MM.1S (cell line): ENCODE measurements at regions not wholly inside any gene's neighbourhood (a gene's known extent, or its start where the extent isn't known, plus 50 kb on each side); places are given as distances from the start of the nearest gene placed in this dataset.

Experiments used
- DNase-seq: peaks from one replicate; pipeline ENCODE4 v3.0.0-alpha.2; 2015
- H2AFZ ChIP-seq: fragments of 300-600 bp; sonication (generic); 2 replicates; pipeline ENCODE4 v1.6.0; 2016; ENCODE audit warnings: antibody characterized with exemption, low read length
- H3F3A ChIP-seq: fragments of 300-600 bp; sonication (generic); 2 replicates; pipeline ENCODE4 v1.6.1; 2016; ENCODE audit warnings: mild to moderate bottlenecking, antibody characterized with exemption, low read length, moderate library complexity, mixed read lengths; ENCODE audit not compliant: insufficient read depth
- H3K27ac ChIP-seq: fragments of 300-600 bp; sonication (generic); 2 replicates; pipeline ENCODE4 v1.5.1; 2016; ENCODE audit warnings: mild to moderate bottlenecking, low read length
- H3K27me3 ChIP-seq: fragments of 300-600 bp; sonication (generic); replicated peaks from 2 replicates; pipeline ENCODE4 v1.6.0; 2016; ENCODE audit warnings: low read length; ENCODE audit not compliant: insufficient read depth
- H3K36me3 ChIP-seq: fragments of 300-600 bp; sonication (generic); replicated peaks from 2 replicates; pipeline ENCODE4 v1.6.1; 2016; ENCODE audit warnings: mild to moderate bottlenecking, low read length, mixed read lengths; ENCODE audit not compliant: insufficient read depth
- H3K4me1 ChIP-seq: fragments of 300-600 bp; sonication (generic); 2 replicates; pipeline ENCODE4 v1.6.1; 2016; ENCODE audit warnings: low read length, mixed read lengths
- H3K4me2 ChIP-seq: fragments of 300-600 bp; sonication (generic); 2 replicates; pipeline ENCODE4 v1.6.0; 2016; ENCODE audit warnings: low read depth, low read length
- H3K4me3 ChIP-seq: fragments of 300-600 bp; sonication (generic); 2 replicates; pipeline ENCODE4 v1.5.1; 2016; ENCODE audit warnings: low read length, mixed read lengths
- H3K79me2 ChIP-seq: fragments of 300-600 bp; sonication (generic); 2 replicates; pipeline ENCODE4 v1.6.1; 2016; ENCODE audit warnings: mixed run types, low read length, mixed read lengths
- H3K9ac ChIP-seq: fragments of 300-600 bp; sonication (generic); 2 replicates; pipeline ENCODE4 v1.6.1; 2016; ENCODE audit warnings: low read length, mixed read lengths
- H3K9me2 ChIP-seq: fragments of 300-600 bp; sonication (generic); replicated peaks from 2 replicates; pipeline ENCODE4 v1.6.1; 2016; ENCODE audit warnings: mild to moderate bottlenecking, low read length, mixed read lengths; ENCODE audit not compliant: insufficient read depth
- H3K9me3 ChIP-seq: fragments of 300-600 bp; sonication (generic); replicated peaks from 2 replicates; pipeline ENCODE4 v1.6.1; 2016; ENCODE audit warnings: mild to moderate bottlenecking, low read length, mixed read lengths; ENCODE audit not compliant: insufficient read depth
- H4K20me1 ChIP-seq: fragments of 300-600 bp; sonication (generic); 2 replicates; pipeline ENCODE4 v1.6.1; 2016; ENCODE audit warnings: mild to moderate bottlenecking, low read length, moderate library complexity, mixed read lengths; ENCODE audit not compliant: insufficient read depth
- EZH2 ChIP-seq: fragments of 300-600 bp; sonication (generic); optimal IDR thresholded peaks from 2 replicates; pipeline ENCODE3; 2017; ENCODE audit warnings: low read depth, mild to moderate bottlenecking, antibody characterized with exemption, low read length, mixed read lengths
- EZH2phosphoT487 ChIP-seq: fragments of 300-600 bp; sonication (generic); IDR thresholded peaks from 2 replicates; pipeline ENCODE4 v1.6.1; 2018; ENCODE audit warnings: antibody characterized with exemption, low read length
- TF ChIP-seq, protein P1 (sequence below): fragments of 300-600 bp; sonication (generic); IDR thresholded peaks from 2 replicates; pipeline ENCODE4 v1.5.1; 2016; ENCODE audit warnings: antibody characterized with exemption, low read length, mixed read lengths

DNA sequence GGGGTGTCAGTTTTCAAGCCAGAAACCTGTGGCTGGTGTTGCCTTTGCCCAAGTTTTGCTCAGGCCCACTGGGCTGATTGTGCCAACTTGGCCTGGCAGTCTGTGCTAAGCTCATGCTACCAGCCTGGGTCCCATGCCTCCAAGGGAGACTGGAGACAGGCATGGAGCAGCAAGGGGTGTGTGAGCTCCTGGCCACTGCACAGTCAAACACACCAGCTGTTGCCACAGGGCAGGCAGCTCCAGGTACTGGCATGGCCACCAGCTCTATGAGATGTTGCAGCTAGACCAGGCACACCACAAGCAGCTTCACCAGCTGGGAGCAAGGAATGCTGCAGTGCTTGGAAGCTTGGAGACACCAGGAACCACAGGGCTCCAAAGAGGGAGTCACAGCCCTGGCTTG is 638.8 kb downstream of the PLOD2 start:
- Histone ChIP-seq H4K20me1 (no peaks in the 10 kb centered on the region), H3K36me3 (no peaks in the 10 kb centered on the region), H3K27me3 (no peaks in the 10 kb centered on the region), H3F3A (no peaks in the 10 kb centered on the region), H3K9me2 (no peaks in the 10 kb centered on the region), H2AFZ (no peak overlapping the region), H3K79me2 (no peaks in the 10 kb centered on the region), H3K9me3 (no peaks in the 10 kb centered on the region), H3K4me3 (no peak overlapping the region), H3K9ac (no peak overlapping the region), H3K4me2 (no peak overlapping the region), H3K4me1 (no peaks in the 10 kb centered on the region), H3K27ac (no peak overlapping the region)
- DNase-seq = no peak
- no peak for TF ChIP-seq EZH2
- TF ChIP-seq, protein P1, sequence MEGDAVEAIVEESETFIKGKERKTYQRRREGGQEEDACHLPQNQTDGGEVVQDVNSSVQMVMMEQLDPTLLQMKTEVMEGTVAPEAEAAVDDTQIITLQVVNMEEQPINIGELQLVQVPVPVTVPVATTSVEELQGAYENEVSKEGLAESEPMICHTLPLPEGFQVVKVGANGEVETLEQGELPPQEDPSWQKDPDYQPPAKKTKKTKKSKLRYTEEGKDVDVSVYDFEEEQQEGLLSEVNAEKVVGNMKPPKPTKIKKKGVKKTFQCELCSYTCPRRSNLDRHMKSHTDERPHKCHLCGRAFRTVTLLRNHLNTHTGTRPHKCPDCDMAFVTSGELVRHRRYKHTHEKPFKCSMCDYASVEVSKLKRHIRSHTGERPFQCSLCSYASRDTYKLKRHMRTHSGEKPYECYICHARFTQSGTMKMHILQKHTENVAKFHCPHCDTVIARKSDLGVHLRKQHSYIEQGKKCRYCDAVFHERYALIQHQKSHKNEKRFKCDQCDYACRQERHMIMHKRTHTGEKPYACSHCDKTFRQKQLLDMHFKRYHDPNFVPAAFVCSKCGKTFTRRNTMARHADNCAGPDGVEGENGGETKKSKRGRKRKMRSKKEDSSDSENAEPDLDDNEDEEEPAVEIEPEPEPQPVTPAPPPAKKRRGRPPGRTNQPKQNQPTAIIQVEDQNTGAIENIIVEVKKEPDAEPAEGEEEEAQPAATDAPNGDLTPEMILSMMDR = no peak
- no peak for TF ChIP-seq EZH2phosphoT487

DNA sequence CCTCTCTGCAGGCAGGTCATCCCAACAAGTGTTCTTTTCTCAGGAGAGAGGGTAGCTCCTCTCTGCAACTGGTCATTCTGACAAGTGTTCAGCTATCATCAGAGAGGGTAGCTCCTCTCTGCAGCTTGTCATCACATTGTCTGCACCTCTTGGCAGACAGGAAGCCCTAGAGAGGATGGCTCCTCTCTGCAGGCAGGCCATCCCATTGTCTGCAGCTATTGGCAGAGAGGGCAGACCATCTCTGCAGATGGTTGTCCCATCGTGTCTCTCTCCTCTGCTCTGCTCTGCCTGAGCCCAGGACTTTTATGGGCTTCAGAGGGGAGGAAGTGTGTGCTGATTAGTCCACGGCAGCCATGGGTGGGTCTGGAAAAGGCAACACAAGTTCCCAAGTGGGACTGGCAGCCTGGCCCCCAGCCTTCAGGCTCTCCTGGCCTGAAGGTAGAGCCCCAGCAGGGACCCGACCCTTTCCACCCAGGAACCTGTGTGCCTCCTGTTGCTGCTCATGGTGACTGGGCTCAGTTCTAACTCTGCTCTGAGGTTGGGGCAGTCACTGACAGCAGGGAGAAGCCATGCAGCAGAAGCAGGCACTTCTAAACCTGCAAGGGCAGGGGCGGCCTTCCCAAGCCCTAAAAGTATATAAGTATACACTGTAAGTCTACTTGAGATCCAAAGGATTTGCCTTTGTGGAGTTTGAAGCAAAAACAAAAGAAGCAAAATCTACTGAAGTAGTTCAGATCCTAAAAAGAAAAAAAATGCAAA is 637.9 kb downstream of the PLOD2 start:
- H3K4me1 ChIP-seq = no peaks in the 10 kb centered on the region
- H4K20me1 ChIP-seq = no peaks in the 10 kb centered on the region
- H3K4me3 ChIP-seq = no peak overlapping the region
- no peaks in the 10 kb centered on the region for H3K36me3 ChIP-seq
- no peak overlapping the region for H3K9ac ChIP-seq
- no peak for DNase-seq
- no peaks in the 10 kb centered on the region for H3K9me2 ChIP-seq
- no peak overlapping the region for H3K4me2 ChIP-seq
- no peak for TF ChIP-seq EZH2
- TF ChIP-seq EZH2phosphoT487 = no peak
- H3K27ac ChIP-seq = no peak overlapping the region
- H3K27me3 ChIP-seq = no peaks in the 10 kb centered on the region
- H2AFZ ChIP-seq = no peak overlapping the region
- H3K79me2 ChIP-seq = no peaks in the 10 kb centered on the region
- H3F3A ChIP-seq = no peaks in the 10 kb centered on the region
- no peaks in the 10 kb centered on the region for H3K9me3 ChIP-seq

- H3K4me1 ChIP-seq = no peaks in the 10 kb centered on the region
- no peak overlapping the region for H3K9ac ChIP-seq
- H2AFZ ChIP-seq = no peak overlapping the region
- H3K79me2 ChIP-seq = no peaks in the 10 kb centered on the region
- no peak overlapping the region for H3K27ac ChIP-seq
- H3K4me3 ChIP-seq = no peak overlapping the region
- TF ChIP-seq EZH2phosphoT487 (no peak), EZH2 (no peak)
- TF ChIP-seq, protein P1 = no peak
- H3K4me2 ChIP-seq = no peak overlapping the region
- H4K20me1 ChIP-seq = no peaks in the 10 kb centered on the region
- H3F3A ChIP-seq = no peaks in the 10 kb centered on the region
- H3K36me3 ChIP-seq = no peaks in the 10 kb centered on the region
- no peak for DNase-seq
- no peaks in the 10 kb centered on the region for H3K27me3 ChIP-seq
- no peaks in the 10 kb centered on the region for H3K9me3 ChIP-seq
- no peaks in the 10 kb centered on the region for H3K9me2 ChIP-seq
These were observed 629.4 kb downstream of the PLOD2 start for GRCh38 chr3:145531548-145531947.

DNA sequence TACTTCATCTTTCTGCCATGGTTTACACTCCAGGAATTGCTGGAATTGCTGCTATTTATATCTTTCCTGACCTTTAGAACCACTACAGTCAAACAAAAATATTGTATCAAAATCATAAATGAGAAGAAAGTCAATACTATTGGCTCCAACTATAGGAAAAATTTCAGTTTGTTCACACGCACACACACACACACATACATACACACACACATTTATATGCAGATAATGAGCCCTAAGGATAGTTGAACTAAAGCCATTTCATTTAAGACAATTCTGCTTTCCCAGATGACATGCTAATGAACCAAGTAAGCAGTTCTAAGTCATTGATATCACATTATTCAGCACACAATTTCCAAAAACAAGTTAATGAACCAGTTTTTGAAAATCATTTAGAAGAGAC is 627.3 kb downstream of the PLOD2 start:
- no peak for DNase-seq
- no peaks in the 10 kb centered on the region for H3K9me3 ChIP-seq
- H3K36me3 ChIP-seq = no peaks in the 10 kb centered on the region
- H4K20me1 ChIP-seq = no peaks in the 10 kb centered on the region
- no peak for TF ChIP-seq EZH2
- no peak for TF ChIP-seq EZH2phosphoT487
- TF ChIP-seq, protein P1 = no peak
- H3K9me2 ChIP-seq = no peaks in the 10 kb centered on the region
- no peaks in the 10 kb centered on the region for H3K27me3 ChIP-seq
- no peak overlapping the region for H3K9ac ChIP-seq
- H3K4me3 ChIP-seq = no peak overlapping the region
- H2AFZ ChIP-seq = no peak overlapping the region
- no peaks in the 10 kb centered on the region for H3K4me1 ChIP-seq
- no peak overlapping the region for H3K4me2 ChIP-seq
- no peaks in the 10 kb centered on the region for H3K79me2 ChIP-seq
- H3K27ac ChIP-seq = no peak overlapping the region
- H3F3A ChIP-seq = no peaks in the 10 kb centered on the region
